ENCODE measurements at regions not wholly inside any gene's neighbourhood (a gene's known extent, or its start where the extent isn't known, plus 50 kb on each side); places are given as distances from the start of the nearest gene placed in this dataset.
A peak's percentile ranks its signal among the peaks of the same experiment; 100 is the strongest.

- peak; percentile 45 to 77 for TF ChIP-seq AFF1 (IDR thresholded peaks at IDR 0.05; ENCODE audit: low read depth in 1 of 2, partially characterized antibody in 2 of 2)
- TF ChIP-seq NR2C1 (IDR thresholded peaks at IDR 0.05) = no peak
- peak; percentile 51 for TF ChIP-seq NR2C1 (tag; IDR thresholded peaks at IDR 0.05)
- no peak for TF ChIP-seq SMC3 (conservative IDR thresholded peaks at IDR 0.05; ENCODE audit: insufficient read depth, low read depth, low read length)
- TF ChIP-seq, protein P1, sequence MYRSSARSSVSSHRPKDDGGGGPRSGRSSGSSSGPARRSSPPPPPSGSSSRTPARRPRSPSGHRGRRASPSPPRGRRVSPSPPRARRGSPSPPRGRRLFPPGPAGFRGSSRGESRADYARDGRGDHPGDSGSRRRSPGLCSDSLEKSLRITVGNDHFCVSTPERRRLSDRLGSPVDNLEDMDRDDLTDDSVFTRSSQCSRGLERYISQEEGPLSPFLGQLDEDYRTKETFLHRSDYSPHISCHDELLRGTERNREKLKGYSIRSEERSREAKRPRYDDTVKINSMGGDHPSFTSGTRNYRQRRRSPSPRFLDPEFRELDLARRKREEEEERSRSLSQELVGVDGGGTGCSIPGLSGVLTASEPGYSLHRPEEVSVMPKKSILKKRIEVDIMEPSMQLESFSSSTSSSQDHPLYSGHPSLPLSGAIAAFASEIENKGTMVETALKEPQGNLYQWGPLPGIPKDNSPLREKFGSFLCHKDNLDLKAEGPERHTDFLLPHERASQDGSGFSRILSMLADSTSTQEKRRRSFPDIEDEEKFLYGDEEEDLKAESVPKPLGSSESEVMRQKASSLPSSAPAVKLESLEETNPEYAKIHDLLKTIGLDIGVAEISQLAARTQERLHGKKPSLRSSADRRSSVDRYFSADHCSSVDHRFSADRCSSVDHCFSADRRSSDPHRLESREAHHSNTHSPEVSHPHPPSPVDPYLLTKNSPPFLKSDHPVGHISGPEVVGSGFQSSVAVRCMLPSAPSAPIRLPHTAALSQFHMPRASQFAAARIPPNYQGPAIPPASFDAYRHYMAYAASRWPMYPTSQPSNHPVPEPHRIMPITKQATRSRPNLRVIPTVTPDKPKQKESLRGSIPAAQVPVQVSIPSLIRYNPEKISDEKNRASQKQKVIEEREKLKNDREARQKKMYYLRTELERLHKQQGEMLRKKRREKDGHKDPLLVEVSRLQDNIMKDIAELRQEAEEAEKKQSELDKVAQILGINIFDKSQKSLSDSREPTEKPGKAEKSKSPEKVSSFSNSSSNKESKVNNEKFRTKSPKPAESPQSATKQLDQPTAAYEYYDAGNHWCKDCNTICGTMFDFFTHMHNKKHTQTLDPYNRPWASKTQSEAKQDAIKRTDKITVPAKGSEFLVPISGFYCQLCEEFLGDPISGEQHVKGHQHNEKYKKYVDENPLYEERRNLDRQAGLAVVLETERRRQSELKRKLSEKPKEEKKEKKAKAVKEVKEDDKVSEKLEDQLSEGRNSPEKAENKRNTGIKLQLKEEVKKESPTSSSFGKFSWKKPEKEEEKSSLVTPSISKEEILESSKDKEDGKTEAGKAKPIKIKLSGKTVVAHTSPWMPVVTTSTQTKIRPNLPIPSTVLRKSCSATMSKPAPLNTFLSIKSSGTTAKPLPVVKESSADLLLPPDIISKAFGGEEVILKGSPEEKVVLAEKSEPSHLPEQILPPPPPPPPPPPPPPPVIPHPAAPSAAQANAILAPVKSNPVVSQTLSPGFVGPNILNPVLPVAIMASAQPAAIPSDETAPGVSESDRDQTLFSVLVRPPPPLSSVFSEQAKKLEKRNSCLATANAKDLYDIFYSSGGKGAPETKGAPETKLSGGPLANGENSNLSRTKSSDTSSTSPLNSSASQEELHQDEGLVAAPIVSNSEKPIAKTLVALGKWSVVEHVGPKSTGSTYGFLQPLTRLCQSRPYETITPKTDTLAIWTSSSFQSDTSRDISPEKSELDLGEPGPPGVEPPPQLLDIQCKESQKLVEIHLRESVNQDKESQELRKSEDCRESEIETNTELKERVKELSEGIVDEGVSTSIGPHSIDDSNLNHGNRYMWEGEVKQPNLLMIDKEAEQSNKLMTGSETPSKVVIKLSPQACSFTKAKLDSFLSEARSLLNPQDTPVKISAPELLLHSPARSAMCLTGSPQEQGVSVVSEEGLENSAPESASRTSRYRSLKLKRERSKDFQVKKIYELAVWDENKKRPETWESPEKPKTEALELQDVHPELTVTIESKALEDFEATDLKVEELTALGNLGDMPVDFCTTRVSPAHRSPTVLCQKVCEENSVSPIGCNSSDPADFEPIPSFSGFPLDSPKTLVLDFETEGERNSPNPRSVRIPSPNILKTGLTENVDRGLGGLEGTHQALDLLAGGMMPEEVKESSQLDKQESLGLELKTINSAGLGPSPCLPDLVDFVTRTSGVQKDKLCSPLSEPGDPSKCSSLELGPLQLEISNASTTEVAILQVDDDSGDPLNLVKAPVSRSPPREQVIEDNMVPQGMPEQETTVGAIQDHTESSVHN (IDR thresholded peaks at IDR 0.05; ENCODE audit: borderline replicate concordance in 1 of 2, low read depth in 1 of 2) = peak in 1 of 2 experiments; percentile 67; a peak in 1 of 4 replicates
- peak; percentile 94 for TF ChIP-seq ZEB2 (IDR thresholded peaks at IDR 0.05)
- TF ChIP-seq ATF4 (CRISPR knock-in tag; IDR thresholded peaks at IDR 0.05) = peak; percentile 8; the same call in 1 of the 2 replicates
- TF ChIP-seq EP400 (IDR thresholded peaks at IDR 0.05) = peak; percentile 72
- peak; percentile 71; the same call in 1 of the 2 replicates for TF ChIP-seq ZKSCAN8 (CRISPR knock-in tag; IDR thresholded peaks at IDR 0.05)
- no peak; the same call in 1 of the 2 replicates for TF ChIP-seq ETV5 (CRISPR knock-in tag; IDR thresholded peaks at IDR 0.05; ENCODE audit: low read depth)
- TF ChIP-seq, protein P2, sequence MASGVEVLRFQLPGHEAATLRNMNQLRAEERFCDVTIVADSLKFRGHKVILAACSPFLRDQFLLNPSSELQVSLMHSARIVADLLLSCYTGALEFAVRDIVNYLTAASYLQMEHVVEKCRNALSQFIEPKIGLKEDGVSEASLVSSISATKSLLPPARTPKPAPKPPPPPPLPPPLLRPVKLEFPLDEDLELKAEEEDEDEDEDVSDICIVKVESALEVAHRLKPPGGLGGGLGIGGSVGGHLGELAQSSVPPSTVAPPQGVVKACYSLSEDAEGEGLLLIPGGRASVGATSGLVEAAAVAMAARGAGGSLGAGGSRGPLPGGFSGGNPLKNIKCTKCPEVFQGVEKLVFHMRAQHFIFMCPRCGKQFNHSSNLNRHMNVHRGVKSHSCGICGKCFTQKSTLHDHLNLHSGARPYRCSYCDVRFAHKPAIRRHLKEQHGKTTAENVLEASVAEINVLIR (CRISPR knock-in tag; IDR thresholded peaks at IDR 0.05) = 0 out of 2 replicates have a peak, but pooled peaks have one; percentile 27
- no peak for TF ChIP-seq CBFB (CRISPR knock-in tag; IDR thresholded peaks at IDR 0.05)
These were observed 69.9 kb upstream of the DDR1 start (continued) for GRCh38 chr6:30814146-30815040.

Measured in K562 (cell line).